ENCODE measurements at regions not wholly inside any gene's neighbourhood (a gene's known extent, or its start where the extent isn't known, plus 50 kb on each side); places are given as distances from the start of the nearest gene placed in this dataset.

DNA sequence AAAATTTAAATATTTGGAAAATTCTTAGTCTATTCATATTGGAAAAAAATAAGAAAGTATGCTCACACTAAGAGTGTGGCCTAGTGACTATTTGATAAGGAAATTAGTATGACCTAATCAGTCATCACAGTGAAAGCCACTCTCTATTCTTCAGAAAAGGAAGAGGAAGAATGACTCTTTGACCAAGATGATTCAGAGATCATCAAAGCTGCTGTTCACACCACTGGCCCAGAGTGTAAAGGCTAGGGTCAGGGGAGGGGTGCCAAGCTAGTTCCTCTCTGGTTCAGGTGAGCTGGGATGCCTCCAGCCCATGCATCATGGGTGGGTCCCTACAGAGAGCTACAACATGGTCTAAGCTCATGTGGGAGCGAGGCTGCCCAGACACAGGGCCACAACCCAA lies 396.9 kb upstream of the NDST3 start:
- TF ChIP-seq, protein P1, sequence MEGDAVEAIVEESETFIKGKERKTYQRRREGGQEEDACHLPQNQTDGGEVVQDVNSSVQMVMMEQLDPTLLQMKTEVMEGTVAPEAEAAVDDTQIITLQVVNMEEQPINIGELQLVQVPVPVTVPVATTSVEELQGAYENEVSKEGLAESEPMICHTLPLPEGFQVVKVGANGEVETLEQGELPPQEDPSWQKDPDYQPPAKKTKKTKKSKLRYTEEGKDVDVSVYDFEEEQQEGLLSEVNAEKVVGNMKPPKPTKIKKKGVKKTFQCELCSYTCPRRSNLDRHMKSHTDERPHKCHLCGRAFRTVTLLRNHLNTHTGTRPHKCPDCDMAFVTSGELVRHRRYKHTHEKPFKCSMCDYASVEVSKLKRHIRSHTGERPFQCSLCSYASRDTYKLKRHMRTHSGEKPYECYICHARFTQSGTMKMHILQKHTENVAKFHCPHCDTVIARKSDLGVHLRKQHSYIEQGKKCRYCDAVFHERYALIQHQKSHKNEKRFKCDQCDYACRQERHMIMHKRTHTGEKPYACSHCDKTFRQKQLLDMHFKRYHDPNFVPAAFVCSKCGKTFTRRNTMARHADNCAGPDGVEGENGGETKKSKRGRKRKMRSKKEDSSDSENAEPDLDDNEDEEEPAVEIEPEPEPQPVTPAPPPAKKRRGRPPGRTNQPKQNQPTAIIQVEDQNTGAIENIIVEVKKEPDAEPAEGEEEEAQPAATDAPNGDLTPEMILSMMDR (IDR thresholded peaks at IDR 0.05; ENCODE audit: low read depth, low read length, poor library complexity, severe bottlenecking) = no peak
- TF ChIP-seq EZH2phosphoT487 (IDR thresholded peaks at IDR 0.05; ENCODE audit: borderline replicate concordance, low read length) = no peak
